ENCODE measurements at regions not wholly inside any gene's neighbourhood (a gene's known extent, or its start where the extent isn't known, plus 50 kb on each side); places are given as distances from the start of the nearest gene placed in this dataset.

DNA sequence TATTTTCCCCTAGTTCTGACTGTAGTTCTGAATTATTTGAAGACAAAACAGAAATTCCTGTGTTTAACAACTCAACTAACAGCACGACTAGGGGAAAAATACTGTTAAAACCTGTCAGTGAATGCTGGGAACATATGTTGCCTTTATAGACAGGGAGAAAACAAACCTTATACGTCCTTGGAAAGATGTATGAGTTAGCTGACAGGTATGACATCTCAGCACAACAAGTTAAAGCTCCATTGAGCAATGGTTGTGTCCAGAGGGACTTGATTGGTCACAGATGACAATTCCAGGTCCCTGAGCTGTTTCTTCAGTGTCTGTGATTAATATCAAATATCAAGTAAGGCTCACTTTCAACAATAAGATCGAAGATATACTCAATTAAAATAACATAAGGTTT, 58.2 kb upstream of the DDIT4L start:
- TF ChIP-seq, protein P1, sequence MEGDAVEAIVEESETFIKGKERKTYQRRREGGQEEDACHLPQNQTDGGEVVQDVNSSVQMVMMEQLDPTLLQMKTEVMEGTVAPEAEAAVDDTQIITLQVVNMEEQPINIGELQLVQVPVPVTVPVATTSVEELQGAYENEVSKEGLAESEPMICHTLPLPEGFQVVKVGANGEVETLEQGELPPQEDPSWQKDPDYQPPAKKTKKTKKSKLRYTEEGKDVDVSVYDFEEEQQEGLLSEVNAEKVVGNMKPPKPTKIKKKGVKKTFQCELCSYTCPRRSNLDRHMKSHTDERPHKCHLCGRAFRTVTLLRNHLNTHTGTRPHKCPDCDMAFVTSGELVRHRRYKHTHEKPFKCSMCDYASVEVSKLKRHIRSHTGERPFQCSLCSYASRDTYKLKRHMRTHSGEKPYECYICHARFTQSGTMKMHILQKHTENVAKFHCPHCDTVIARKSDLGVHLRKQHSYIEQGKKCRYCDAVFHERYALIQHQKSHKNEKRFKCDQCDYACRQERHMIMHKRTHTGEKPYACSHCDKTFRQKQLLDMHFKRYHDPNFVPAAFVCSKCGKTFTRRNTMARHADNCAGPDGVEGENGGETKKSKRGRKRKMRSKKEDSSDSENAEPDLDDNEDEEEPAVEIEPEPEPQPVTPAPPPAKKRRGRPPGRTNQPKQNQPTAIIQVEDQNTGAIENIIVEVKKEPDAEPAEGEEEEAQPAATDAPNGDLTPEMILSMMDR (IDR thresholded peaks at IDR 0.05), result no peak
- TF ChIP-seq ZFX (IDR thresholded peaks at IDR 0.05; ENCODE audit: borderline replicate concordance), result no peak
